Right atrium auricular region (tissue), 2 donors: ENCODE measurements at regions not wholly inside any gene's neighbourhood (a gene's known extent, or its start where the extent isn't known, plus 50 kb on each side); places are given as distances from the start of the nearest gene placed in this dataset.

Experiments used
- DNase-seq: peaks from one replicate; pipeline ENCODE4 v3.0.0-alpha.2; 2019; ENCODE audit warnings: low spot score
- H3K27ac ChIP-seq, 2 donors: fragments of 200-600 bp; sonication (generic); 1 replicate in 1 of 2; 2 replicates in 1 of 2; pipeline ENCODE4 v1.5.1; 2016 to 2019
- H3K27me3 ChIP-seq, 2 donors: fragments of 200-600 bp; sonication (generic); one replicate each; pipeline versions ENCODE4 v1.5.1 to v1.6.0; 2017 to 2019
- H3K36me3 ChIP-seq: fragments of 200-600 bp; sonication (generic); one replicate; pipeline ENCODE4 v1.5.1; 2016
- H3K4me1 ChIP-seq, 2 donors: fragments of 200-600 bp; sonication (generic); one replicate each; pipeline versions ENCODE4 v1.5.1 to v1.6.0; 2017 to 2019
- H3K4me3 ChIP-seq, 2 donors: fragments of 200-600 bp; sonication (generic); 1 replicate in 1 of 2; 2 replicates in 1 of 2; pipeline ENCODE4 v1.5.1; 2017 to 2019; ENCODE audit warnings: mild to moderate bottlenecking in 1 of 2, moderate library complexity in 1 of 2
- H3K9me3 ChIP-seq, 2 donors: fragments of 200-600 bp; sonication (generic); one replicate each; pipeline ENCODE4 v1.5.1; 2019
- TF ChIP-seq, protein P1 (sequence below), 2 donors: fragments of 200-600 bp; sonication (generic); IDR thresholded peaks; one replicate each; pipeline ENCODE4 v1.5.1; 2019; ENCODE audit warnings: antibody characterized with exemption in 2 of 2

GRCh38 chr14:84575681-84576080, 954.3 kb upstream of the FLRT2 start:
- no peak overlapping the region for H3K27ac ChIP-seq
- no peak overlapping the region for H3K4me3 ChIP-seq
- TF ChIP-seq, protein P1, sequence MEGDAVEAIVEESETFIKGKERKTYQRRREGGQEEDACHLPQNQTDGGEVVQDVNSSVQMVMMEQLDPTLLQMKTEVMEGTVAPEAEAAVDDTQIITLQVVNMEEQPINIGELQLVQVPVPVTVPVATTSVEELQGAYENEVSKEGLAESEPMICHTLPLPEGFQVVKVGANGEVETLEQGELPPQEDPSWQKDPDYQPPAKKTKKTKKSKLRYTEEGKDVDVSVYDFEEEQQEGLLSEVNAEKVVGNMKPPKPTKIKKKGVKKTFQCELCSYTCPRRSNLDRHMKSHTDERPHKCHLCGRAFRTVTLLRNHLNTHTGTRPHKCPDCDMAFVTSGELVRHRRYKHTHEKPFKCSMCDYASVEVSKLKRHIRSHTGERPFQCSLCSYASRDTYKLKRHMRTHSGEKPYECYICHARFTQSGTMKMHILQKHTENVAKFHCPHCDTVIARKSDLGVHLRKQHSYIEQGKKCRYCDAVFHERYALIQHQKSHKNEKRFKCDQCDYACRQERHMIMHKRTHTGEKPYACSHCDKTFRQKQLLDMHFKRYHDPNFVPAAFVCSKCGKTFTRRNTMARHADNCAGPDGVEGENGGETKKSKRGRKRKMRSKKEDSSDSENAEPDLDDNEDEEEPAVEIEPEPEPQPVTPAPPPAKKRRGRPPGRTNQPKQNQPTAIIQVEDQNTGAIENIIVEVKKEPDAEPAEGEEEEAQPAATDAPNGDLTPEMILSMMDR (IDR thresholded peaks at IDR 0.05): no peak
- no peaks in the 10 kb centered on the region for H3K9me3 ChIP-seq
- no peaks in the 10 kb centered on the region for H3K4me1 ChIP-seq
- H3K27me3 ChIP-seq: no peaks in the 10 kb centered on the region
- H3K36me3 ChIP-seq: no peaks in the 10 kb centered on the region
- DNase-seq: no peak

- H3K4me1 ChIP-seq: no peaks in the 10 kb centered on the region
- TF ChIP-seq, protein P1 (IDR thresholded peaks at IDR 0.05): no peak
- H3K4me3 ChIP-seq: no peak overlapping the region
- no peaks in the 10 kb centered on the region for H3K27me3 ChIP-seq
- no peak overlapping the region for H3K27ac ChIP-seq
- no peaks in the 10 kb centered on the region for H3K36me3 ChIP-seq
- DNase-seq: no peak
- no peaks in the 10 kb centered on the region for H3K9me3 ChIP-seq
Measured at GRCh38 chr14:84579292-84579691, 950.7 kb upstream of the FLRT2 start.

GRCh38 chr14:84581041-84581440, 948.9 kb upstream of the FLRT2 start:
- H3K4me3 ChIP-seq: no peak overlapping the region
- no peak for DNase-seq
- no peaks in the 10 kb centered on the region for H3K9me3 ChIP-seq
- no peaks in the 10 kb centered on the region for H3K4me1 ChIP-seq
- no peak overlapping the region for H3K27ac ChIP-seq
- TF ChIP-seq, protein P1 (IDR thresholded peaks at IDR 0.05): no peak
- no peaks in the 10 kb centered on the region for H3K36me3 ChIP-seq
- no peaks in the 10 kb centered on the region for H3K27me3 ChIP-seq

- no peak for DNase-seq
- H3K9me3 ChIP-seq: no peaks in the 10 kb centered on the region
- no peaks in the 10 kb centered on the region for H3K4me1 ChIP-seq
- H3K4me3 ChIP-seq: no peak overlapping the region
- H3K27ac ChIP-seq: no peak overlapping the region
- H3K27me3 ChIP-seq: no peaks in the 10 kb centered on the region
- TF ChIP-seq, protein P1 (IDR thresholded peaks at IDR 0.05): no peak
- no peaks in the 10 kb centered on the region for H3K36me3 ChIP-seq
Measured at GRCh38 chr14:84584511-84584910, 945.4 kb upstream of the FLRT2 start.

- H3K27ac ChIP-seq: no peak overlapping the region
- no peak overlapping the region for H3K4me3 ChIP-seq
- DNase-seq: no peak
- no peaks in the 10 kb centered on the region for H3K36me3 ChIP-seq
- H3K27me3 ChIP-seq: no peaks in the 10 kb centered on the region
- H3K4me1 ChIP-seq: no peaks in the 10 kb centered on the region
- TF ChIP-seq, protein P1 (IDR thresholded peaks at IDR 0.05): no peak
- no peaks in the 10 kb centered on the region for H3K9me3 ChIP-seq
Measured at GRCh38 chr14:84591827-84592445, 938.0 kb upstream of the FLRT2 start.

DNA sequence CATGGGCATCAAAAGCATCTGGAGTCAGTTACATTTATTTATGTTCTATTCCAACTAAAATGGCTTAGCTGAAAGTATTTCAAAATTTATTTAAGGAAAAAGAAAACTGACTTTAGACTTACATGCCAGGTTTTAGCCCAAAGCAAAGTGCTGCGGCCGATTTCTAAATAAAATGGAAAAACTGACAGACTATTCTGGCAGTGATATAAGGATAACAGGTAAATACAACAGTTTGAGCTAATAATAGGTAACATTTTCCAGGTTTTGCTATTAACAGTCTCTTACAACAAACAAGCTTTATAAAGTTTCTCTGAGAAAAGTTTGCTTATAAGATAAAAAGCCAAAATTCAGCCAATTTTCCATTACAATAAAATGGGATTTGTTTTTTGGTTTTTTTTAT, 937.2 kb upstream of the FLRT2 start:
- no peak overlapping the region for H3K4me3 ChIP-seq
- TF ChIP-seq, protein P1 (IDR thresholded peaks at IDR 0.05): no peak
- H3K36me3 ChIP-seq: no peaks in the 10 kb centered on the region
- H3K9me3 ChIP-seq: no peaks in the 10 kb centered on the region
- no peak for DNase-seq
- no peaks in the 10 kb centered on the region for H3K4me1 ChIP-seq
- no peaks in the 10 kb centered on the region for H3K27me3 ChIP-seq
- no peak overlapping the region for H3K27ac ChIP-seq
